ENCODE measurements at regions not wholly inside any gene's neighbourhood (a gene's known extent, or its start where the extent isn't known, plus 50 kb on each side); places are given as distances from the start of the nearest gene placed in this dataset.

DNA sequence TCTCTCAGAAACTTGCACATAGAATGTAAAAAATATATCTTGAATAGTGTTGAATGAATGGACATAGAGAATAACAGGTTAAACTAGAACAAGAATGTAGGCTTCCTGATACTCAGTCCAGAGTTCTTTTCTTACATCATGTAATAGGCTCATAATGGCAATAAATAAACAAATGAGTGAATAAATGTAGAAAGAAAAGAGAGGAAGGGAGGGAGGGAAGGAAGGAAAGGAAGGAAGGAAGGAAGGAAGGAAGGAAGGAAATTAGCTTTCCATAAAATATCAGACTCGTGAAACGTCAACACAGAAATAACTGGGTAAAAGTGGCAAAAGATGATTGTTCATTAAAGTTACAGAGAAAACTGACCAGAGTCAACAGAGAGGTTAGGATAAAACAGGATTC is 2001.0 kb downstream of the LRRC4C start:
- Histone ChIP-seq H3K27me3 (ENCODE audit: control insufficient read depth, insufficient read depth, low read length, poor library complexity, severe bottlenecking) (no peaks in the 10 kb centered on the region), H3K9me3 (ENCODE audit: control insufficient read depth, low read length) (no peaks in the 10 kb centered on the region), H3K4me1 (ENCODE audit: control insufficient read depth, insufficient read depth, low read length) (no peaks in the 10 kb centered on the region), H3K9ac (ENCODE audit: extremely low read depth, low read length, poor library complexity, severe bottlenecking) (no peak overlapping the region), H3K27ac (ENCODE audit: low read depth, low read length) (no peak overlapping the region), H3K36me3 (ENCODE audit: control insufficient read depth, insufficient read depth, low read length) (no peaks in the 10 kb centered on the region), H3K4me3 (ENCODE audit: low read length) (no peak overlapping the region)
- WGBS, 2 experiments (ENCODE audit: insufficient coverage in 1 of 2, insufficient read length in 1 of 2) = 86% methylated on average over 2 of the region's 2 CpGs; no CpG with 5 or more reads in 1 of the 2 experiments
- H3K4me1 Mint-ChIP-seq = no peaks in the 10 kb centered on the region
- DNase-seq = no peak
- H3K27ac Mint-ChIP-seq = no peak overlapping the region
- H3K9me3 Mint-ChIP-seq = no peaks in the 10 kb centered on the region
- TF ChIP-seq, protein P1, sequence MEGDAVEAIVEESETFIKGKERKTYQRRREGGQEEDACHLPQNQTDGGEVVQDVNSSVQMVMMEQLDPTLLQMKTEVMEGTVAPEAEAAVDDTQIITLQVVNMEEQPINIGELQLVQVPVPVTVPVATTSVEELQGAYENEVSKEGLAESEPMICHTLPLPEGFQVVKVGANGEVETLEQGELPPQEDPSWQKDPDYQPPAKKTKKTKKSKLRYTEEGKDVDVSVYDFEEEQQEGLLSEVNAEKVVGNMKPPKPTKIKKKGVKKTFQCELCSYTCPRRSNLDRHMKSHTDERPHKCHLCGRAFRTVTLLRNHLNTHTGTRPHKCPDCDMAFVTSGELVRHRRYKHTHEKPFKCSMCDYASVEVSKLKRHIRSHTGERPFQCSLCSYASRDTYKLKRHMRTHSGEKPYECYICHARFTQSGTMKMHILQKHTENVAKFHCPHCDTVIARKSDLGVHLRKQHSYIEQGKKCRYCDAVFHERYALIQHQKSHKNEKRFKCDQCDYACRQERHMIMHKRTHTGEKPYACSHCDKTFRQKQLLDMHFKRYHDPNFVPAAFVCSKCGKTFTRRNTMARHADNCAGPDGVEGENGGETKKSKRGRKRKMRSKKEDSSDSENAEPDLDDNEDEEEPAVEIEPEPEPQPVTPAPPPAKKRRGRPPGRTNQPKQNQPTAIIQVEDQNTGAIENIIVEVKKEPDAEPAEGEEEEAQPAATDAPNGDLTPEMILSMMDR (conservative IDR thresholded peaks at IDR 0.05) = no peak
- H3K4me3 Mint-ChIP-seq = no peak overlapping the region
- H3K27me3 Mint-ChIP-seq (ENCODE audit: insufficient read depth) = no peaks in the 10 kb centered on the region
- H3K36me3 Mint-ChIP-seq (ENCODE audit: low read depth) = no peaks in the 10 kb centered on the region

DNA sequence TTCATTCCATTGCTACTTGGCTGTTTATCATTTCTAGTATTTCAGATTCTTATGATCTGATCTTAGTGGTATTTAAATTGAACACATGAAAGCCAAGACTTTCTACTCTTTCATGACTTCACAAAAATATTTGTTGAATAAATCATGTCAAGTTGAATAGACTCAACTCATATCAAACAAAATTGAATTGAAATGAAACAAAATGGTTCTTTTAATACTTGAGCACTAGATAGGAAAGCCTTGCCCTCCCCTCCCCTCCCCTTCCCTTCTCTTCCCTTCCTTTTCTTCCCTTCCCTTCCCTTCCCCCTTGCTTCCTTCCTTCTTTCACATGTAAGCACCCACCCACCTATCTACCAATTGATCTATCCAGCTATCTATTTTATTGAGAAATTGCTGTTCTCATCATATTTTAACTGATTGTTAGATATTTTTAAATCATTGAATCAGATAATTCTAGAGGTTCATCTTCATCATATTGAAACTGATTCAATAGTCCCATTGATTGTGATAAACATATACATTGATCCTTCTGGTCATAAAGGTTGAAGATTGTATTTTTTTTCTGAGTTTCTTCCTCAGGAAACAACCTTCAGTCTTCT is 2015.9 kb downstream of the LRRC4C start:
- Mint-ChIP-seq H3K4me1 (no peaks in the 10 kb centered on the region), H3K9me3 (peaks cover 6% of the 10 kb centered on the region), H3K27ac (no peak overlapping the region), H3K36me3 (ENCODE audit: low read depth) (no peaks in the 10 kb centered on the region), H3K27me3 (ENCODE audit: insufficient read depth) (no peaks in the 10 kb centered on the region), H3K4me3 (no peak overlapping the region)
- H3K9ac ChIP-seq (ENCODE audit: extremely low read depth, low read length, poor library complexity, severe bottlenecking) = no peak overlapping the region
- no peak overlapping the region for H3K4me3 ChIP-seq (ENCODE audit: low read length)
- H3K27ac ChIP-seq (ENCODE audit: low read depth, low read length) = no peak overlapping the region
- no peaks in the 10 kb centered on the region for H3K4me1 ChIP-seq (ENCODE audit: control insufficient read depth, insufficient read depth, low read length)
- TF ChIP-seq, protein P1 (conservative IDR thresholded peaks at IDR 0.05) = no peak
- no peaks in the 10 kb centered on the region for H3K27me3 ChIP-seq (ENCODE audit: control insufficient read depth, insufficient read depth, low read length, poor library complexity, severe bottlenecking)
- DNase-seq = no peak
- H3K9me3 ChIP-seq (ENCODE audit: control insufficient read depth, low read length) = no peaks in the 10 kb centered on the region
- no peaks in the 10 kb centered on the region for H3K36me3 ChIP-seq (ENCODE audit: control insufficient read depth, insufficient read depth, low read length)

DNA sequence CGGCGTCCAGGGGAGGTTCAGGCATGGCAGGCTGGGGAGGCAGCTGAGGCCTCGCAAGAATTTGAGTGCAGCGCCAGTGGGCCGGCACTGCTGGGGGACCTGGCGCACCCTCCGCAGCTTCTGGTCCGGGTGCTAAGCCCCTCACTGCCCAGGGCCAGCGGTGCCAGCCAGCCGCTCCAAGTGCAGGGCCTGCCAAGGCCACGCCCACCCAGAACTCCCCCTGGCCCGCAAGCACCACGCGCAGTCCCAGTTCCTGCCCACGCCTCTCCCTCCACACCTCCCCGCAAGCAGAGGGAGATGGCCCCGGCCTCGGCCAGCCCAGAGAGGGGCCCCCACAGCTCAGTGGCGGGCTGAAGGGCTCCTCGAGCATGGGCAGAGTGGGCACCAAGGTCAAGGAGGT is 2017.3 kb downstream of the LRRC4C start:
- Mint-ChIP-seq H3K9me3 (peaks cover 6% of the 10 kb centered on the region), H3K4me1 (no peaks in the 10 kb centered on the region), H3K27me3 (ENCODE audit: insufficient read depth) (no peaks in the 10 kb centered on the region), H3K27ac (no peak overlapping the region), H3K36me3 (ENCODE audit: low read depth) (no peaks in the 10 kb centered on the region), H3K4me3 (no peak overlapping the region)
- H3K27ac ChIP-seq (ENCODE audit: low read depth, low read length) = no peak overlapping the region
- H3K9ac ChIP-seq (ENCODE audit: extremely low read depth, low read length, poor library complexity, severe bottlenecking) = no peak overlapping the region
- TF ChIP-seq, protein P1 (conservative IDR thresholded peaks at IDR 0.05) = no peak
- H3K9me3 ChIP-seq (ENCODE audit: control insufficient read depth, low read length) = no peaks in the 10 kb centered on the region
- no peaks in the 10 kb centered on the region for H3K27me3 ChIP-seq (ENCODE audit: control insufficient read depth, insufficient read depth, low read length, poor library complexity, severe bottlenecking)
- H3K36me3 ChIP-seq (ENCODE audit: control insufficient read depth, insufficient read depth, low read length) = no peaks in the 10 kb centered on the region
- DNase-seq = no peak
- no peaks in the 10 kb centered on the region for H3K4me1 ChIP-seq (ENCODE audit: control insufficient read depth, insufficient read depth, low read length)
- WGBS, 2 experiments (ENCODE audit: insufficient coverage in 1 of 2, insufficient read length in 1 of 2) = 92 to 94% methylated on average over 2 to 20 of the region's 20 CpGs
- H3K4me3 ChIP-seq (ENCODE audit: low read length) = no peak overlapping the region
